ENCODE measurements at regions not wholly inside any gene's neighbourhood (a gene's known extent, or its start where the extent isn't known, plus 50 kb on each side); places are given as distances from the start of the nearest gene placed in this dataset.

DNA sequence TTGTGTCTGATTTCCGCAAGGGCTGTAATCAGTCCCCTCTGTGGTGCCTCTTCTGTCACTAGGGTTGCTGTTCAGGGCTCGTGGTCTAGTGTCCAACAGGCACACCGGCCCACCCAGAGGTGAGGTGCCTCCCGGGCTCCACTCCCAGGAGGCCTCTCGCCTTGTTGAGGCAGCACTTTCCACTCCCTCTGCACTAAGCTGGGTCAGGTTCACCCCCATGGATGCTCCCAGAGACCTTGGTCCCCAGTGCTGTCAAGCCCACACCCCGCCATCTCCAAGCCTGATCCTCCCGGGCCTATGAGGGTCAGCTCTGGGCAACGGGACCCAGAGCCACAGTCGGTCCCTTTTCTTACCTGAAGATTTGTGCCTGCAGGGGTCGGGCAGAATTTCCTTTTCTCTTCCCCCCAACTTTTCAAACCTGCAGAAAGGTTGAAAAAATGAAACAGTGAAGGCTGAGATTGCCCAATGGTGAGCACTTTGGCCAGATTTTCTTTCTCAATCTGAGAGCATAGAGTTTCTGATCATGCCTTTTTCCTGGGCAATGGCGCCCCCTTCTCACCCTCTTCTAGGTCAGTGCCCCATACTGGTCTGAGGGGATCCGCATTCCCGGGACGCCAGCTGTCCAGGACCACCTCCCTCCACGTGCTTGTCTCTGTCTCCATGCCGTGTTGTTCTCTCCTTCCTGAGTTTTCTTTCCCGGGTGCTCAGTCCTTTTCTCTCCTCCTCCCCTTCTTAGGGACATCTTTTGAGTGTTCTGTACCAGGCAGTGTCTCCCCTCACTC lies 148.0 kb downstream of the ASB1 start:
- no peak for TF ChIP-seq EZH2 (IDR thresholded peaks at IDR 0.05; ENCODE audit: borderline replicate concordance, low read depth, low read length, severe bottlenecking)
- TF ChIP-seq, protein P1, sequence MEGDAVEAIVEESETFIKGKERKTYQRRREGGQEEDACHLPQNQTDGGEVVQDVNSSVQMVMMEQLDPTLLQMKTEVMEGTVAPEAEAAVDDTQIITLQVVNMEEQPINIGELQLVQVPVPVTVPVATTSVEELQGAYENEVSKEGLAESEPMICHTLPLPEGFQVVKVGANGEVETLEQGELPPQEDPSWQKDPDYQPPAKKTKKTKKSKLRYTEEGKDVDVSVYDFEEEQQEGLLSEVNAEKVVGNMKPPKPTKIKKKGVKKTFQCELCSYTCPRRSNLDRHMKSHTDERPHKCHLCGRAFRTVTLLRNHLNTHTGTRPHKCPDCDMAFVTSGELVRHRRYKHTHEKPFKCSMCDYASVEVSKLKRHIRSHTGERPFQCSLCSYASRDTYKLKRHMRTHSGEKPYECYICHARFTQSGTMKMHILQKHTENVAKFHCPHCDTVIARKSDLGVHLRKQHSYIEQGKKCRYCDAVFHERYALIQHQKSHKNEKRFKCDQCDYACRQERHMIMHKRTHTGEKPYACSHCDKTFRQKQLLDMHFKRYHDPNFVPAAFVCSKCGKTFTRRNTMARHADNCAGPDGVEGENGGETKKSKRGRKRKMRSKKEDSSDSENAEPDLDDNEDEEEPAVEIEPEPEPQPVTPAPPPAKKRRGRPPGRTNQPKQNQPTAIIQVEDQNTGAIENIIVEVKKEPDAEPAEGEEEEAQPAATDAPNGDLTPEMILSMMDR (IDR thresholded peaks at IDR 0.05; ENCODE audit: borderline replicate concordance, extremely low read depth, low read length, poor library complexity, severe bottlenecking): peak; percentile 12

Measured in DND-41 (cell line).